K562 (cell line): ENCODE measurements at regions not wholly inside any gene's neighbourhood (a gene's known extent, or its start where the extent isn't known, plus 50 kb on each side); places are given as distances from the start of the nearest gene placed in this dataset.

Source experiments
- ATAC-seq: fragments of 200-7000 bp; cut with Tn5 transposase; 3 replicates; pipeline ENCODE4 v1.9.1; 2020; ENCODE audit warnings: moderate library complexity
- BruUV-seq: library from RNA; stranded (reverse); fragments of 400-500 nt; replicated peaks from 2 replicates; lab custom pipeline; 2021; lab: Mats Ljungman, UMichigan
- CTCF ChIA-PET: fragments of 300-600 bp; formaldehyde crosslinking; extraction: SDS; loops from one replicate; lab custom pipeline; 2021; ENCODE audit warnings: low intra/inter-chr PET ratio; lab: Yijun Ruan, JAX
- POLR2A ChIA-PET: fragments of 300-600, 350-650 bp; sonication (Branson Sonifier 250); formaldehyde crosslinking; extraction: SDS; loops from one replicate; lab custom pipeline; 2021; ENCODE audit warnings: antibody characterized with exemption, inconsistent platforms; lab: Yijun Ruan, JAX
- DNase-seq, 4 experiments: peaks; one replicate each; pipeline versions ENCODE4 v3.0.0 to v3.0.0-alpha.2; 2011 to 2018; ENCODE audit warnings: low spot score in 3 of 4, mixed read lengths in 3 of 4; ENCODE audit errors: extremely low read depth in 1 of 4
- FAIRE-seq: peaks from 2 replicates; lab custom pipeline; 2011; peaks lifted over from hg19 to GRCh38; lab: Jason Lieb, UNC
- H2AFZ ChIP-seq: 2 replicates; pipeline ENCODE4 v1.6.0; 2011; ENCODE audit warnings: low read depth, low read length, control low read depth, inconsistent platforms
- H3K27ac ChIP-seq: fragments of 200-600 bp; 3 replicates; pipeline ENCODE4 v1.8.0; 2011; ENCODE audit warnings: low read depth, mild to moderate bottlenecking, control low read depth, inconsistent platforms, low read length, moderate library complexity, mixed read lengths; ENCODE audit errors: extremely low read depth
- H3K27me3 ChIP-seq, 2 experiments: fragments of 300-600 bp in 1 of 2; 2 replicates in 1 of 2; 3 replicates in 1 of 2; pipeline versions ENCODE4 v1.6.0 to v1.8.0; 2011; ENCODE audit warnings: inconsistent platforms in 2 of 2, low read length in 2 of 2, mild to moderate bottlenecking in 1 of 2, mixed read lengths in 1 of 2, moderate library complexity in 1 of 2; ENCODE audit not compliant: control insufficient read depth in 2 of 2, insufficient read depth in 2 of 2
- H3K36me3 ChIP-seq: fragments of 300-600 bp; 3 replicates; pipeline ENCODE4 v1.8.0; 2011; ENCODE audit warnings: mild to moderate bottlenecking, low read length, inconsistent platforms; ENCODE audit not compliant: control insufficient read depth, insufficient read depth
- H3K4me1 ChIP-seq, 2 experiments: fragments of 200-600 bp in 1 of 2; replicated peaks in 1 of 2; 2 replicates in 1 of 2; 3 replicates in 1 of 2; pipeline versions ENCODE4 v1.5.1 to v1.8.0; 2011; ENCODE audit warnings: inconsistent platforms in 2 of 2, low read length in 2 of 2, mild to moderate bottlenecking in 1 of 2, mixed read lengths in 1 of 2, moderate library complexity in 1 of 2; ENCODE audit not compliant: control insufficient read depth in 2 of 2, insufficient read depth in 2 of 2
- H3K4me2 ChIP-seq: 2 replicates; pipeline ENCODE4 v1.6.1; 2011; ENCODE audit warnings: low read length, control low read depth, inconsistent platforms, mixed read lengths; ENCODE audit not compliant: insufficient read depth
- H3K4me3 ChIP-seq: fragments of 200-600 bp; sonication (generic), shearing (Covaris generic); 2 replicates; pipeline ENCODE4 v1.5.1; 2016; ENCODE audit warnings: control low read depth, inconsistent platforms
- H3K79me2 ChIP-seq: fragments of 200-600 bp; 3 replicates; pipeline ENCODE4 v1.8.0; 2011; ENCODE audit warnings: low read length, inconsistent platforms; ENCODE audit not compliant: control insufficient read depth, insufficient read depth
- H3K9ac ChIP-seq, 2 experiments: 2 replicates each; pipeline versions ENCODE4 v1.6.0 to v1.6.1; 2011; ENCODE audit warnings: low read depth in 2 of 2, low read length in 2 of 2, control low read depth in 1 of 2, inconsistent platforms in 1 of 2, mild to moderate bottlenecking in 1 of 2, mixed read lengths in 1 of 2; ENCODE audit not compliant: insufficient read depth in 1 of 2
- H3K9me1 ChIP-seq: one replicate; pipeline ENCODE4 v1.6.0; 2011; ENCODE audit warnings: inconsistent platforms, mild to moderate bottlenecking, low read length, moderate library complexity; ENCODE audit not compliant: control insufficient read depth, insufficient read depth
- H3K9me3 ChIP-seq: replicated peaks from 2 replicates; pipeline ENCODE4 v1.5.1; 2011; ENCODE audit warnings: low read depth, low read length, inconsistent platforms; ENCODE audit not compliant: control insufficient read depth, insufficient read depth
- H4K20me1 ChIP-seq: replicated peaks from 2 replicates; pipeline ENCODE4 v1.6.1; 2011; ENCODE audit warnings: low read length, inconsistent platforms, mixed read lengths; ENCODE audit not compliant: control insufficient read depth, insufficient read depth
- CBFA2T2 ChIP-seq: fragments of 450-650 bp; conservative IDR thresholded peaks from 2 replicates; pipeline ENCODE4 v1.6.1; 2017; ENCODE audit warnings: mild to moderate bottlenecking
- CBX5 ChIP-seq: IDR thresholded peaks from 2 replicates; pipeline ENCODE4 v1.6.1; 2014; ENCODE audit warnings: low read depth, borderline replicate concordance
- GTF3C2 ChIP-seq: IDR thresholded peaks from 3 replicates; pipeline ENCODE4 v1.6.1; 2011; ENCODE audit warnings: borderline replicate concordance, mild to moderate bottlenecking, moderate library complexity; ENCODE audit not compliant: insufficient read length; ENCODE audit errors: extremely low read depth
- MCM5 ChIP-seq: fragments of 450-650 bp; IDR thresholded peaks from 2 replicates; pipeline ENCODE4 v1.6.1; 2016; ENCODE audit warnings: low read depth
- PHB2 ChIP-seq: fragments of 450-650 bp; IDR thresholded peaks from 2 replicates; pipeline ENCODE4 v1.6.1; 2017; ENCODE audit warnings: low read depth
- SIN3A ChIP-seq, 2 experiments: fragments of 150-350 bp in 1 of 2; IDR thresholded peaks; 2 replicates each; pipeline ENCODE4 v1.6.1; 2011 to 2016; ENCODE audit warnings: borderline replicate concordance in 2 of 2, low read depth in 2 of 2, low read length in 2 of 2, mild to moderate bottlenecking in 2 of 2, moderate library complexity in 2 of 2; ENCODE audit not compliant: control insufficient read depth in 1 of 2
- SMAD3 ChIP-seq: fragments of 450-650 bp; formaldehyde crosslinking; conservative IDR thresholded peaks from 2 replicates; pipeline ENCODE4 v1.4.0; 2020; ENCODE audit warnings: mild to moderate bottlenecking
- SRSF1 ChIP-seq: fragments of 200-400 bp; formaldehyde crosslinking; IDR thresholded peaks from 2 replicates; pipeline ENCODE4 v1.6.1; 2017; ENCODE audit warnings: mild to moderate bottlenecking, low read depth, low read length, moderate library complexity
- STAT5A ChIP-seq: IDR thresholded peaks from 2 replicates; pipeline ENCODE4 v1.6.1; 2012; ENCODE audit warnings: low read length, inconsistent platforms, borderline replicate concordance
- THRAP3 ChIP-seq: fragments of 450-650 bp; IDR thresholded peaks from 2 replicates; pipeline ENCODE4 v1.6.1; 2016; ENCODE audit warnings: mild to moderate bottlenecking, inconsistent platforms, borderline replicate concordance
- ZNF655 ChIP-seq: fragments of 250-450 bp; sonication (Bioruptor Pico); IDR thresholded peaks from 2 replicates; pipeline ENCODE4 v1.5.0; 2021
- ZNF79 ChIP-seq: fragments of 250-450 bp; sonication (Bioruptor Pico); IDR thresholded peaks from 2 replicates; pipeline ENCODE4 v1.4.0; 2020; ENCODE audit warnings: low read depth, mild to moderate bottlenecking, moderate library complexity
- WGBS: fragments of 100-300 bp; shearing (Covaris generic); methylation state at CpG from one replicate; pipeline ENCODE4 v1.1.6; 2016; ENCODE audit warnings: low coverage, mixed read lengths; ENCODE audit not compliant: insufficient coverage; ENCODE audit errors: missing lambda C conversion rate; 5-methylcytosine and 5-hydroxymethylcytosine counted together
- in situ Hi-C: fragments of 300-500 bp; cut with MboI; formaldehyde crosslinking; loops from 4 replicates; pipeline ENCODE4 v1.15.0; 2018; ENCODE audit warnings: inconsistent platforms, mixed read lengths
- intact Hi-C: fragments of 100-400 bp; cut with micrococcal nuclease; formaldehyde crosslinking; loops from 2 replicates; pipeline ENCODE4 v1.14.2; 2022

DNA sequence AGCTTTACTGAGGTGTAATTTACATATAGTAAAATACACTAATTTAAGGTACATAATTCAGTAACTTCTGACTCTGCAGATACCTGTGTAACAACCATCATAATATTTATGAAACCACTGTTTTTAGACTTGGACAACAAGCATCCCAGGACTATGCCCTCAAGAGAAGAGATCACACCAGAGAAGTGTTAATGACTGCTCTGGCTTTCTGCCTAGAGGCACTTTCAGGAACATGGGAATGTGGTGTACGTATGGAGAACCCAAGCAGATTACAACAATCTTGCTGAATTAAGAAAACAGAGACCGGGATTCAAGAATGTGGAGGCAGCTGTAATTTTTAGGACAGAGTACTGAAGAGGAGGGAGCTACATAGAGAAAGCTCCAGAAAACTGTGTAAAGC, 475.2 kb downstream of the LPIN1 start:
- FAIRE-seq = no peak
- 48% methylated on average over 2 of the region's 2 CpGs for WGBS
- Histone ChIP-seq H3K9ac (no peak overlapping the region), H2AFZ (no peak overlapping the region), H3K4me2 (no peak overlapping the region), H3K4me3 (no peak overlapping the region), H3K36me3 (no peaks in the 10 kb centered on the region), H3K27me3 (no peaks in the 10 kb centered on the region), H3K9me3 (peaks cover 13% of the 10 kb centered on the region), H3K27ac (no peak overlapping the region), H3K79me2 (no peaks in the 10 kb centered on the region), H4K20me1 (no peaks in the 10 kb centered on the region), H3K9me1 (no peaks in the 10 kb centered on the region), H3K4me1 (no peaks in the 10 kb centered on the region)
- intact Hi-C loops (no loop called here), in situ Hi-C loops (no loop called here)
- DNase-seq = no peak
- no peak for ATAC-seq
- POLR2A ChIA-PET = no interaction called here
- TF ChIP-seq PHB2 (no peak), ZNF79 (no peak), STAT5A (no peak), CBX5 (no peak), THRAP3 (no peak), CBFA2T2 (no peak), MCM5 (no peak), ZNF655 (CRISPR knock-in tag) (no peak), SRSF1 (no peak), GTF3C2 (no peak), SIN3A (IDR thresholded peaks at IDR 0.05; ENCODE audit: borderline replicate concordance in 2 of 2, control insufficient read depth in 1 of 2, low read depth in 2 of 2, low read length in 2 of 2) (no peak), SMAD3 (CRISPR knock-in tag) (no peak)
- CTCF ChIA-PET = no interaction called here
- no TSS peak for BruUV-seq
